VCaP (cell line): ENCODE measurements at regions not wholly inside any gene's neighbourhood (a gene's known extent, or its start where the extent isn't known, plus 50 kb on each side); places are given as distances from the start of the nearest gene placed in this dataset.

Source experiments
- H3K27ac ChIP-seq: fragments of 450-650 bp; 2 replicates; pipeline ENCODE4 v1.5.1; 2017
- TF ChIP-seq, protein P1 (sequence below): fragments of 450-650 bp; conservative IDR thresholded peaks from 2 replicates; pipeline ENCODE4 v1.5.1; 2017; ENCODE audit warnings: mild to moderate bottlenecking, moderate library complexity

DNA sequence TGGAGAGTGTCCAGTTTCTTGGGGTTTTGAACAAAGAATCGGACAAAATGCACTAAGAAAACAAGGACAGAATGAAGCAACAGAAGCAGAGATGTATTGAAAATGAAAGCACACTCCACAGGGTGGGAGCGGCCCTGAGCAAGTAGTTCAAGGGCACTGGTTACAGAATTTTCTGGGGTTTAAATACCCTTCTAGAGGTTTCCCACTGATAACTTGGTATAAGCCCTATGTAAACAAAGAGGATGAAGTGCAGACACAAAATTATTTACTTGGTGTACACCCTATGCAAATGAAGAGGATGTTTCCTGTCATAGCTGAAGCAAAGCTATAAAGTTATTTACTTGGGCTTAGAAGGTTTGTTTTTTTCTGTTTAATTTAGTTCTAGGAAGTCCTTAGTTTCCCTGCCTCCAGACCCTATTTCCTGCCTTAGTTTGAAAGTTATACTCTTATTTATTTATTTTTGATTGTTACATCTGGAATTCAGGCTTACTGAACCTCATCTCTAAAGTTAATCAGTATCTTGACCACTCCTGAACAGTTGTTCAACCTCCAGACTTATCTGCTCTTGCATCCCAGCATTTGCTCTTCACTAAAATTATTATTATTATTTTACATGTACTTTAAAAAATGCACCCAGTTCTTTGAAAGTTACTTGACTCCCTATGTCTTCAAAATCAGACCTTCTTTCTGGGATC is 193.5 kb downstream of the SPP2 start:
- TF ChIP-seq, protein P1, sequence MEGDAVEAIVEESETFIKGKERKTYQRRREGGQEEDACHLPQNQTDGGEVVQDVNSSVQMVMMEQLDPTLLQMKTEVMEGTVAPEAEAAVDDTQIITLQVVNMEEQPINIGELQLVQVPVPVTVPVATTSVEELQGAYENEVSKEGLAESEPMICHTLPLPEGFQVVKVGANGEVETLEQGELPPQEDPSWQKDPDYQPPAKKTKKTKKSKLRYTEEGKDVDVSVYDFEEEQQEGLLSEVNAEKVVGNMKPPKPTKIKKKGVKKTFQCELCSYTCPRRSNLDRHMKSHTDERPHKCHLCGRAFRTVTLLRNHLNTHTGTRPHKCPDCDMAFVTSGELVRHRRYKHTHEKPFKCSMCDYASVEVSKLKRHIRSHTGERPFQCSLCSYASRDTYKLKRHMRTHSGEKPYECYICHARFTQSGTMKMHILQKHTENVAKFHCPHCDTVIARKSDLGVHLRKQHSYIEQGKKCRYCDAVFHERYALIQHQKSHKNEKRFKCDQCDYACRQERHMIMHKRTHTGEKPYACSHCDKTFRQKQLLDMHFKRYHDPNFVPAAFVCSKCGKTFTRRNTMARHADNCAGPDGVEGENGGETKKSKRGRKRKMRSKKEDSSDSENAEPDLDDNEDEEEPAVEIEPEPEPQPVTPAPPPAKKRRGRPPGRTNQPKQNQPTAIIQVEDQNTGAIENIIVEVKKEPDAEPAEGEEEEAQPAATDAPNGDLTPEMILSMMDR: no peak
- no peak overlapping the region for H3K27ac ChIP-seq

DNA sequence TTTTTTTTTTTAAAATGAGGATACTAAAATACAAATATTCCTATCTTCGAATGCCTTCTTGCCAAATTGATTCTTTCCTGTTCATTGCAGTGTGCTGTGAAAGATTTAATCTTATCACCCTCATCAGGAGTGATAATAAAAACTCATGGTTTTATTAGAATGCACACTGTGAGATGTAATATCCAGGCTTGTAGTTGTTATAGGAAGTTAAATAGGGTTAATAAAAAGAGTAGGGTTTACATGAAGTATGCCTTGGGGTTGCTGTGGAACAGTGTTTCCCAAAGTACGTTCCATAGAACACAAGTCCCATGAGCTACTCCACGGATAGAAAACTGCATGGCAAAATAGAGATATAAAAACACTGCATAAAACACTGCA is 191.9 kb downstream of the SPP2 start:
- TF ChIP-seq, protein P1: no peak
- H3K27ac ChIP-seq: no peak overlapping the region

DNA sequence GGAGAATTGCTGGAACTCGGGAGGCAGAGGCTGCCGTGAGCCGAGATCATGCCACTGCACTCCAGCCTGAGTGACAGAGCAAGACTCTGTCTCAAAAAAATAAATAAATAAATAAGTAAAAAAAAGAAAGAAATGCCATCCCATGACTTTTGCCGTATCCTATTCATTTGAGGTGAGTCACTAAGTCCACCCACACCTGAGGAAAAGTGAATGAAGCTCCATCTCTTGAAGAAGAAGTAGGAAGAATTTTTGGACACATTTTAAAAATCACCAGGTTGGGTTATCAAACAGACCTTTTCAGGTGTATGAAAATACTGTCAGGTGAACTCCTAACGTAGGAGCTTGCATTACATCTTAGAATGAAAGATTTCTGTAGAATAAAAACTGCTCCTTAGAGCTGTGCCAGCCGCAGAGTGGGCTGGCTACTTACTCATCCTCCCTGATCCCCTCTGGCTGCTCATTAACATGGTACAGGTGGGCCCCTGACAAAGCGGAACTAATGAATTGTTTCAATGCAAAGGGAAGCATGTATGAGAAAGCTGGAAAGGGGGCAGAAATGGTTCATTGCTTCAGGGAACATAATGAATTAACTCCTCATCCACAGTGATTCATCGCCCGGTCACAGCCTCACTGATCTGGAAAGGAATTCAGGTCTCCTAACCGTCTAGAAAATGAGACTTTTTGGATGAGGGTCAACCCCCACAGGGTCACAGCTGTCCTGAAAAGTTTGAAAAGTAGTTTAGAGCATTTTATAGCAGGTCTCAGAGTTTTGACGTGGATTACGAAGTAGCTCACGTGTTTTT is 191.4 kb downstream of the SPP2 start:
- no peak overlapping the region for H3K27ac ChIP-seq
- TF ChIP-seq, protein P1: no peak

DNA sequence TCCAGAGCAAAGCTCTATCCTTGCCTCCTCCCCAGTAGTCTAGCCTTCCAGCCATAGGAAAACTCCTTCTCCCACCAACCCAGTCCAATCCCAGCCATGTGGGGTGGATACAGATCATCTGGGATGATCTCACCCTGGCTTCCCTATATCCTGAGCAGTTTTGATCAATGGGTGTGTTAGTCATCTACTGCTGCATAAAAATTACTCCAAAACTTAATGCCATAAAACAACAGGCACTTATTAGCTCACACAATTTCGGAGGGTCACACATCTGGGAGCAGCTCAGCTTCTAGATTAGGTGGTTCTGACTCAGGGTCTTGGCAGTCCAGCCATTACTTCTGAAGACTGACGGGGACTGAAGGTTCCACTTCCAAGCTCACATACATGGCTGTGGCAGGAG is 190.4 kb downstream of the SPP2 start:
- TF ChIP-seq, protein P1: no peak
- no peak overlapping the region for H3K27ac ChIP-seq

DNA sequence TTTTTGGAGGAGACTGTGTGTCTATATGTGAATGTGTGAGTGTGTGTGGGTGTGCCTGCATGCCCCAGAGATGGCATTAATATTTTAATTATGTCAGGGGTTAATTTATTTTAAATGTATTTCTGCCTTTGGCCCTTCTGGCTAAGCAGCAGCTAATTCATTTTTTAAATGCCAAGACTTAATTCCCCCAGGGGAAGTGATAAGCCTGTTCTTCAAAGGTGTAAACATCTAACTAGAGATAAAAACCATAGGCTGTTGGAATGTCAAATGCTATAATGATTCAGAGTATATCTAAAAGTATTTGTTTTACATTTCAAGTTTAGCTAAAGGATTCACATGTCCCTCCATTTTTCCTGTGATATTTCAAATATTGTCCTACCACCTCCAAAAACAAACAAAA is 184.7 kb downstream of the SPP2 start:
- TF ChIP-seq, protein P1: no peak
- no peak overlapping the region for H3K27ac ChIP-seq

DNA sequence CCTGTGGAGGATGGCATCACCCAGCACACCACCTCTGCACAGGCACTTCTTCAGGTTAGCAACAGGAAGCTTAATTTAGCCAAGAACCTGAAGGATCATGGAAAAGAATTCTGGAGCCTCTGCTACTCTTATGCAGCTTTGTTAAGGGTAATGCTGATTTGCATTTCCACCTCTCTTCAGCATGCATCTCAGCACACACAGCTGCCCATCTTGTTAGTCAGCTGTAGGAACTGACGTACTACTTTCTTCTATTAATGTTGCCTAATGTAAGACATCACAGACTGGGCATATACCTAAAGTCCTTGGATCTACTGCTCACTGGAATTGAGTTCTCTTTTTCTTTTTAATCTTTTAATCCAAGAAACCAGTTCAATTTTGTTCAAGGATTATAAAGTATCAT is 181.0 kb downstream of the SPP2 start:
- no peak overlapping the region for H3K27ac ChIP-seq
- TF ChIP-seq, protein P1: no peak

DNA sequence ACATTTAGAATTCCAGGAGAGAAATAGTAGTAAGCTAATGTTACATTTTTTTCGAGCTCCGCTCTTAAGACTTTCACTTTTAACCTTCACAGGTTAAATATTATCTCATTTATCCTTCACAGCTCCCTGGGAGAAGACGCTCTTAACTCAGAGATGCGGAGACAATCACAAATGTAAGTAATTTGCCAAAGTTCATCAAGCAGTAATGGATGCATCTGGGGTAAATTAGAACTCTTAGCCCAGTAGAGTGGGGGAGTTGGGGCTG is 168.5 kb downstream of the SPP2 start:
- TF ChIP-seq, protein P1: no peak
- no peak overlapping the region for H3K27ac ChIP-seq
